Motor neuron (in vitro differentiated cells): ENCODE measurements at regions not wholly inside any gene's neighbourhood (a gene's known extent, or its start where the extent isn't known, plus 50 kb on each side); places are given as distances from the start of the nearest gene placed in this dataset.

Experiments
- ATAC-seq, 8 experiments: fragments of 200-7000 bp; cut with Tn5 transposase; replicated peaks in 6 of 8; 2 replicates each; pipeline ENCODE4 v1.8.0; 2021; ENCODE audit warnings: mild to moderate bottlenecking in 8 of 8, moderate library complexity in 8 of 8
- H3K27ac ChIP-seq, 2 donors: fragments of 250-450 bp; sonication (Bioruptor Pico); 2 replicates each; pipeline ENCODE4 v1.9.0; 2021; ENCODE audit warnings: antibody characterized with exemption in 2 of 2, mild to moderate bottlenecking in 2 of 2, moderate library complexity in 1 of 2
- H3K4me1 ChIP-seq, 2 donors: fragments of 250-450 bp; sonication (Bioruptor Pico); replicated peaks in 1 of 2; 2 replicates each; pipeline ENCODE4 v1.6.1; 2021; ENCODE audit warnings: antibody characterized with exemption in 2 of 2, mild to moderate bottlenecking in 2 of 2, moderate library complexity in 1 of 2
- H3K4me3 ChIP-seq, 5 donors: fragments of 250-450 bp; sonication (Bioruptor Pico); 2 replicates each; pipeline ENCODE4 v1.9.0; 2021; ENCODE audit warnings: antibody characterized with exemption in 5 of 5, mild to moderate bottlenecking in 5 of 5, moderate library complexity in 4 of 5
- WGBS, 10 experiments: fragments of 450-650 bp; shearing (Covaris generic); methylation state at CpG; one replicate each; pipeline ENCODE4 v1.0.0; 2022; 5-methylcytosine and 5-hydroxymethylcytosine counted together
- in situ Hi-C, 9 experiments: fragments of 400-800 bp; cut with MboI; loops; one replicate each; pipeline ENCODE4 v1.15.0; 2021; ENCODE audit warnings: low sequenced_read_pairs in 9 of 9, low pct_unique_long_range_greater_than_20kb in 2 of 9; ENCODE audit not compliant: unreplicated experiment in 9 of 9

- in situ Hi-C loops, result loop anchor here in 1 of 9 experiments (25.0 kb wide), 1 partner anchor 1585 kb away; no protein-coding TSS in a partner anchor
- WGBS, 10 experiments, result 5 to 87% (median 59%) methylated on average over 3 to 4 of the region's 4 CpGs; no CpG with 5 or more reads in 1 of the 10 experiments
Measured at GRCh38 chr12:23202728-23203127, 577.8 kb downstream of the ETNK1 start.

GRCh38 chr12:23204933-23205778 is 580.2 kb downstream of the ETNK1 start:
- Histone ChIP-seq H3K4me3 (no peak overlapping the region), H3K4me1 (no peaks in the 10 kb centered on the region), H3K27ac (no peak overlapping the region)
- WGBS, 10 experiments, result 0 to 60% (median 0%) methylated on average over 1 to 3 of the region's 3 CpGs; no CpG with 5 or more reads in 1 of the 10 experiments
- peak in 6 of 8 experiments; percentile 16 to 76 (median 59) for ATAC-seq
- in situ Hi-C loops, result loop anchor here in 1 of 9 experiments (25.0 kb wide), 1 partner anchor 1582 kb away; no protein-coding TSS in a partner anchor

More at GRCh38 chr12:23202728-23203127, 577.8 kb downstream of the ETNK1 start:
- Histone ChIP-seq H3K4me3 (no peak overlapping the region), H3K27ac (no peak overlapping the region), H3K4me1 (no peaks in the 10 kb centered on the region)
- ATAC-seq, result no peak

- in situ Hi-C loops, result loop anchor here in 1 of 9 experiments (25.0 kb wide), 1 partner anchor 1578 kb away; no protein-coding TSS in a partner anchor
- Histone ChIP-seq H3K4me3 (no peak overlapping the region), H3K27ac (no peak overlapping the region), H3K4me1 (peaks cover 3 to 4% of the 10 kb centered on the region in 2 donors)
- 52 to 100% (median 94%) methylated on average over 1 to 2 of the region's 2 CpGs; no CpG with 5 or more reads in 3 of the 10 experiments for WGBS, 10 experiments
- no peak for ATAC-seq
Measured at GRCh38 chr12:23209793-23210192, 584.8 kb downstream of the ETNK1 start.

GRCh38 chr12:23210573-23210972 is 585.6 kb downstream of the ETNK1 start:
- in situ Hi-C loops, result loop anchor here in 1 of 9 experiments (25.0 kb wide), 1 partner anchor 1577 kb away; no protein-coding TSS in a partner anchor
- ATAC-seq, result no peak
- 20 to 100% (median 95%) methylated on average over 1 to 4 of the region's 4 CpGs; no CpG with 5 or more reads in 3 of the 10 experiments for WGBS, 10 experiments
- H3K27ac ChIP-seq, result no peak overlapping the region
- peaks cover 3 to 4% of the 10 kb centered on the region in 2 donors for H3K4me1 ChIP-seq
- no peak overlapping the region for H3K4me3 ChIP-seq

- 0 to 90% (median 71%) methylated on average over 2 to 7 of the region's 7 CpGs; no CpG with 5 or more reads in 1 of the 10 experiments for WGBS, 10 experiments
Measured at GRCh38 chr12:23211384-23212320, 586.7 kb downstream of the ETNK1 start.

GRCh38 chr12:23217158-23217557 is 592.2 kb downstream of the ETNK1 start:
- ATAC-seq, result peak in 1 of 8 experiments; percentile 29
- in situ Hi-C loops, result loop anchor here in 1 of 9 experiments (25.0 kb wide), 1 partner anchor 1570 kb away; no protein-coding TSS in a partner anchor
- H3K4me1 ChIP-seq, result peaks cover 0 to 4% of the 10 kb centered on the region in 2 donors
- no peak overlapping the region for H3K27ac ChIP-seq
- no peak overlapping the region for H3K4me3 ChIP-seq

More at GRCh38 chr12:23211384-23212320, 586.7 kb downstream of the ETNK1 start:
- H3K27ac ChIP-seq, result no peak overlapping the region
- H3K4me1 ChIP-seq, result peaks cover 3 to 4% of the 10 kb centered on the region in 2 donors
- ATAC-seq, result peak in 6 of 8 experiments; percentile 54 to 96 (median 75)
- in situ Hi-C loops, result loop anchor here in 1 of 9 experiments (25.0 kb wide), 1 partner anchor 1576 kb away; no protein-coding TSS in a partner anchor
- H3K4me3 ChIP-seq, result no peak overlapping the region

GRCh38 chr12:23217667-23218066 is 592.7 kb downstream of the ETNK1 start:
- Histone ChIP-seq H3K27ac (no peak overlapping the region), H3K4me1 (peaks cover 0 to 2% of the 10 kb centered on the region in 2 donors), H3K4me3 (no peak overlapping the region)
- peak in 2 of 8 experiments; percentile 38 to 88 for ATAC-seq
- in situ Hi-C loops, result loop anchor here in 1 of 9 experiments (25.0 kb wide), 1 partner anchor 1570 kb away; no protein-coding TSS in a partner anchor
- WGBS, 10 experiments, result 6 to 100% (median 86%) methylated on average over 1 to 2 of the region's 2 CpGs; no CpG with 5 or more reads in 3 of the 10 experiments

GRCh38 chr12:23221066-23221465 is 596.1 kb downstream of the ETNK1 start:
- Histone ChIP-seq H3K27ac (no peak overlapping the region), H3K4me3 (no peak overlapping the region), H3K4me1 (no peaks in the 10 kb centered on the region)
- peak in 2 of 8 experiments; percentile 27 to 59 for ATAC-seq
- in situ Hi-C loops, result loop anchor here in 1 of 9 experiments (25.0 kb wide), 1 partner anchor 1566 kb away; no protein-coding TSS in a partner anchor
- WGBS, 10 experiments, result 0 to 83% (median 67%) methylated on average over 1 to 4 of the region's 4 CpGs; no CpG with 5 or more reads in 2 of the 10 experiments

- H3K4me1 ChIP-seq, result no peaks in the 10 kb centered on the region
- ATAC-seq, result no peak
- H3K27ac ChIP-seq, result no peak overlapping the region
- no peak overlapping the region for H3K4me3 ChIP-seq
- 0 to 82% (median 36%) methylated on average over 1 of the region's 1 CpG; no CpG with 5 or more reads in 4 of the 10 experiments for WGBS, 10 experiments
- in situ Hi-C loops, result loop anchor here in 1 of 9 experiments (25.0 kb wide), 1 partner anchor 1565 kb away; no protein-coding TSS in a partner anchor
Measured at GRCh38 chr12:23221926-23222325, 597.0 kb downstream of the ETNK1 start.

GRCh38 chr12:23222801-23223200 is 597.8 kb downstream of the ETNK1 start:
- H3K4me3 ChIP-seq, result no peak overlapping the region
- ATAC-seq, result no peak
- no peak overlapping the region for H3K27ac ChIP-seq
- WGBS, 10 experiments, result 0 to 100% (median 83%) methylated on average over 1 to 3 of the region's 3 CpGs; no CpG with 5 or more reads in 5 of the 10 experiments
- no peaks in the 10 kb centered on the region for H3K4me1 ChIP-seq
- in situ Hi-C loops, result loop anchor here in 1 of 9 experiments (25.0 kb wide), 1 partner anchor 1564 kb away; no protein-coding TSS in a partner anchor

- Histone ChIP-seq H3K27ac (no peak overlapping the region), H3K4me3 (no peak overlapping the region), H3K4me1 (no peaks in the 10 kb centered on the region)
- in situ Hi-C loops, result no loop called here
- ATAC-seq, result no peak
- 0 to 100% (median 50%) methylated on average over 1 to 2 of the region's 2 CpGs; no CpG with 5 or more reads in 1 of the 10 experiments for WGBS, 10 experiments
Measured at GRCh38 chr12:23228101-23228500, 603.1 kb downstream of the ETNK1 start.

GRCh38 chr12:23230899-23231298 is 605.9 kb downstream of the ETNK1 start:
- 25 to 100% (median 78%) methylated on average over 1 to 2 of the region's 2 CpGs for WGBS, 10 experiments
- Histone ChIP-seq H3K4me1 (no peaks in the 10 kb centered on the region), H3K4me3 (no peak overlapping the region), H3K27ac (no peak overlapping the region)
- in situ Hi-C loops, result no loop called here
- ATAC-seq, result no peak
